ENCODE measurements at regions not wholly inside any gene's neighbourhood (a gene's known extent, or its start where the extent isn't known, plus 50 kb on each side); places are given as distances from the start of the nearest gene placed in this dataset.

GRCh38 chr9:26369093-26369492, 523.5 kb downstream of the CAAP1 start:
- Histone ChIP-seq H3K4me1 (ENCODE audit: insufficient read depth) (no peaks in the 10 kb centered on the region), H3K27me3 (no peaks in the 10 kb centered on the region), H3K4me3 (no peak overlapping the region), H3K36me3 (no peaks in the 10 kb centered on the region), H3K27ac (no peak overlapping the region), H3K9me3 (no peaks in the 10 kb centered on the region)
- no peak for DNase-seq
- TF ChIP-seq EP300 (IDR thresholded peaks at IDR 0.05) = no peak
- TF ChIP-seq POLR2A (IDR thresholded peaks at IDR 0.05) = no peak
- TF ChIP-seq, protein P1, sequence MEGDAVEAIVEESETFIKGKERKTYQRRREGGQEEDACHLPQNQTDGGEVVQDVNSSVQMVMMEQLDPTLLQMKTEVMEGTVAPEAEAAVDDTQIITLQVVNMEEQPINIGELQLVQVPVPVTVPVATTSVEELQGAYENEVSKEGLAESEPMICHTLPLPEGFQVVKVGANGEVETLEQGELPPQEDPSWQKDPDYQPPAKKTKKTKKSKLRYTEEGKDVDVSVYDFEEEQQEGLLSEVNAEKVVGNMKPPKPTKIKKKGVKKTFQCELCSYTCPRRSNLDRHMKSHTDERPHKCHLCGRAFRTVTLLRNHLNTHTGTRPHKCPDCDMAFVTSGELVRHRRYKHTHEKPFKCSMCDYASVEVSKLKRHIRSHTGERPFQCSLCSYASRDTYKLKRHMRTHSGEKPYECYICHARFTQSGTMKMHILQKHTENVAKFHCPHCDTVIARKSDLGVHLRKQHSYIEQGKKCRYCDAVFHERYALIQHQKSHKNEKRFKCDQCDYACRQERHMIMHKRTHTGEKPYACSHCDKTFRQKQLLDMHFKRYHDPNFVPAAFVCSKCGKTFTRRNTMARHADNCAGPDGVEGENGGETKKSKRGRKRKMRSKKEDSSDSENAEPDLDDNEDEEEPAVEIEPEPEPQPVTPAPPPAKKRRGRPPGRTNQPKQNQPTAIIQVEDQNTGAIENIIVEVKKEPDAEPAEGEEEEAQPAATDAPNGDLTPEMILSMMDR (IDR thresholded peaks at IDR 0.05) = no peak
- WGBS, 3 donors = 88 to 92% (median 91%) methylated on average over 3 of the region's 3 CpGs
- intact Hi-C loops (cut with DNase I) = no loop called here

GRCh38 chr9:26368241-26368640, 524.4 kb downstream of the CAAP1 start:
- Histone ChIP-seq H3K4me3 (no peak overlapping the region), H3K27ac (no peak overlapping the region), H3K4me1 (ENCODE audit: insufficient read depth) (no peaks in the 10 kb centered on the region), H3K9me3 (no peaks in the 10 kb centered on the region), H3K27me3 (no peaks in the 10 kb centered on the region), H3K36me3 (no peaks in the 10 kb centered on the region)
- 78 to 82% (median 79%) methylated on average over 3 of the region's 3 CpGs for WGBS, 3 donors
- intact Hi-C loops (cut with DNase I) = no loop called here
- DNase-seq = no peak
- TF ChIP-seq, protein P1 (IDR thresholded peaks at IDR 0.05) = no peak
- TF ChIP-seq POLR2A (IDR thresholded peaks at IDR 0.05) (no peak), EP300 (IDR thresholded peaks at IDR 0.05) (no peak)

- Histone ChIP-seq H3K4me3 (no peak overlapping the region), H3K27ac (no peak overlapping the region), H3K36me3 (no peaks in the 10 kb centered on the region), H3K27me3 (no peaks in the 10 kb centered on the region), H3K9me3 (no peaks in the 10 kb centered on the region), H3K4me1 (ENCODE audit: insufficient read depth) (no peaks in the 10 kb centered on the region)
- 78 to 88% (median 84%) methylated on average over 2 of the region's 2 CpGs for WGBS, 3 donors
- DNase-seq = no peak
- intact Hi-C loops (cut with DNase I) = no loop called here
- TF ChIP-seq, protein P1 (IDR thresholded peaks at IDR 0.05) = no peak
- TF ChIP-seq EP300 (IDR thresholded peaks at IDR 0.05) (no peak), POLR2A (IDR thresholded peaks at IDR 0.05) (no peak)
Measured at GRCh38 chr9:26361010-26361409, 531.6 kb downstream of the CAAP1 start.

- H3K36me3 ChIP-seq = no peaks in the 10 kb centered on the region
- no peak for TF ChIP-seq POLR2A (IDR thresholded peaks at IDR 0.05)
- no peak for TF ChIP-seq EP300 (IDR thresholded peaks at IDR 0.05)
- TF ChIP-seq, protein P1 (IDR thresholded peaks at IDR 0.05) = no peak
- no peak for DNase-seq
- H3K4me1 ChIP-seq (ENCODE audit: insufficient read depth) = no peaks in the 10 kb centered on the region
- H3K27me3 ChIP-seq = no peaks in the 10 kb centered on the region
- H3K9me3 ChIP-seq = no peaks in the 10 kb centered on the region
- no peak overlapping the region for H3K27ac ChIP-seq
- intact Hi-C loops (cut with DNase I) = no loop called here
- H3K4me3 ChIP-seq = no peak overlapping the region
Measured at GRCh38 chr9:26358836-26359235, 533.8 kb downstream of the CAAP1 start.
